Astrocyte (in vitro differentiated cells and primary cell): ENCODE measurements at regions not wholly inside any gene's neighbourhood (a gene's known extent, or its start where the extent isn't known, plus 50 kb on each side); places are given as distances from the start of the nearest gene placed in this dataset.

Experiments used
- DNase-seq: peaks from one replicate; pipeline ENCODE4 v3.0.0-alpha.2; 2010; ENCODE audit warnings: low read depth
- FAIRE-seq: peaks from 2 replicates; lab custom pipeline; 2011; peaks lifted over from hg19 to GRCh38; lab: Jason Lieb, UNC
- H2AFZ ChIP-seq: 2 replicates; pipeline ENCODE4 v1.6.0; 2012; ENCODE audit warnings: low read depth, low read length, inconsistent platforms
- H3K27ac ChIP-seq: 2 replicates; pipeline ENCODE4 v1.5.1; 2011; ENCODE audit warnings: low read depth, low read length, inconsistent platforms
- H3K27me3 ChIP-seq: 2 replicates; pipeline ENCODE4 v1.6.0; 2011; ENCODE audit warnings: low read length, inconsistent platforms; ENCODE audit not compliant: insufficient read depth
- H3K36me3 ChIP-seq: 2 replicates; pipeline ENCODE4 v1.5.1; 2011; ENCODE audit warnings: low read length, inconsistent platforms; ENCODE audit not compliant: insufficient read depth
- H3K4me1 ChIP-seq: 2 replicates; pipeline ENCODE4 v1.5.1; 2011; ENCODE audit warnings: low read length, inconsistent platforms; ENCODE audit not compliant: insufficient read depth
- H3K4me2 ChIP-seq: 2 replicates; pipeline ENCODE4 v1.6.0; 2012; ENCODE audit warnings: low read length, inconsistent platforms
- H3K4me3 ChIP-seq: 2 replicates; pipeline ENCODE4 v1.5.1; 2011; ENCODE audit warnings: low read depth, mild to moderate bottlenecking, low read length, inconsistent platforms; ENCODE audit not compliant: insufficient read depth
- H3K79me2 ChIP-seq: 2 replicates; pipeline ENCODE4 v1.6.0; 2012; ENCODE audit warnings: mild to moderate bottlenecking, low read length, inconsistent platforms; ENCODE audit not compliant: insufficient read depth
- H3K9ac ChIP-seq: 2 replicates; pipeline ENCODE4 v1.6.0; 2012; ENCODE audit warnings: mild to moderate bottlenecking, low read length, inconsistent platforms
- H3K9me3 ChIP-seq: 2 replicates; pipeline ENCODE4 v1.5.1; 2012; ENCODE audit warnings: low read depth, mild to moderate bottlenecking, low read length, inconsistent platforms; ENCODE audit not compliant: insufficient read depth
- H4K20me1 ChIP-seq: 2 replicates; pipeline ENCODE4 v1.6.0; 2012; ENCODE audit warnings: low read length, inconsistent platforms; ENCODE audit not compliant: insufficient read depth
- H3K27ac Mint-ChIP-seq: one replicate; pipeline ENCODE4 v1.8.0; 2021; ENCODE audit warnings: mild to moderate bottlenecking, mixed read lengths; ENCODE audit not compliant: unreplicated experiment
- H3K27me3 Mint-ChIP-seq: one replicate; pipeline ENCODE4 v1.8.0; 2021; ENCODE audit warnings: low read depth, mixed read lengths; ENCODE audit not compliant: unreplicated experiment
- H3K36me3 Mint-ChIP-seq: one replicate; pipeline ENCODE4 v1.8.0; 2021; ENCODE audit warnings: low read depth, mixed read lengths; ENCODE audit not compliant: unreplicated experiment
- H3K4me1 Mint-ChIP-seq: one replicate; pipeline ENCODE4 v1.8.0; 2021; ENCODE audit warnings: low read depth, mixed read lengths; ENCODE audit not compliant: unreplicated experiment
- H3K4me3 Mint-ChIP-seq: one replicate; pipeline ENCODE4 v1.8.0; 2021; ENCODE audit warnings: mild to moderate bottlenecking, moderate library complexity, mixed read lengths; ENCODE audit not compliant: unreplicated experiment
- H3K9me3 Mint-ChIP-seq: one replicate; pipeline ENCODE4 v1.8.0; 2021; ENCODE audit warnings: mild to moderate bottlenecking, mixed read lengths; ENCODE audit not compliant: unreplicated experiment
- CTCF ChIP-seq: IDR thresholded peaks from 2 replicates; pipeline ENCODE4 v1.5.1; 2011; ENCODE audit warnings: low read depth, mild to moderate bottlenecking, inconsistent platforms, low read length, moderate library complexity; ENCODE audit not compliant: insufficient read depth
- EZH2 ChIP-seq: IDR thresholded peaks from 2 replicates; pipeline ENCODE4 v1.6.1; 2012; ENCODE audit warnings: mild to moderate bottlenecking, low read length, inconsistent platforms; ENCODE audit not compliant: insufficient read depth

DNA sequence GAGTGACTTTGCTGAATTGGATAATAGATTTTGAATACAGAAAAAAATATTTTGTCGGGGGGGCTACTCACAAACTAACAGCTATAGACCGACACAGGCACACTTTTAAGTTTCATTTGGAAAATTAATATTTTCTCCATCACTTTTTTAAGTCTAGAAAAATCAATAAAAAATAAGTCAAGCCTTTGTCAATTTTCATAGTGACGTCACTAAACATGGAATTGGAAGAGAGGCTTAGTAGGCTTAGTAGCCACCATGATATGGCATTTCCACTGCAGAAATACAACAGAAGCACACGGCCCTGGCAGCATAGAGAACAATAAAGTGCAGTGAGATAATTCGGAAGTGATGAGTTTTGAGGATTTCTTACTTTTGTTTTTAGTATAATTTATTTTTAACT is 357.2 kb downstream of the RPS24 start:
- no peaks in the 10 kb centered on the region for H3K9me3 Mint-ChIP-seq
- Histone ChIP-seq H3K9ac (no peak overlapping the region), H3K36me3 (no peaks in the 10 kb centered on the region), H3K4me3 (no peak overlapping the region), H3K79me2 (no peaks in the 10 kb centered on the region), H4K20me1 (no peaks in the 10 kb centered on the region), H3K4me2 (no peak overlapping the region), H3K4me1 (no peaks in the 10 kb centered on the region), H2AFZ (no peak overlapping the region), H3K27me3 (peaks cover 31% of the 10 kb centered on the region), H3K9me3 (no peaks in the 10 kb centered on the region), H3K27ac (no peak overlapping the region)
- no peak overlapping the region for H3K4me3 Mint-ChIP-seq
- FAIRE-seq: no peak
- no peaks in the 10 kb centered on the region for H3K36me3 Mint-ChIP-seq
- no peak overlapping the region for H3K27ac Mint-ChIP-seq
- TF ChIP-seq CTCF (no peak), EZH2 (no peak)
- H3K4me1 Mint-ChIP-seq: no peaks in the 10 kb centered on the region
- no peak for DNase-seq
- H3K27me3 Mint-ChIP-seq: peaks cover 46% of the 10 kb centered on the region

- no peak for FAIRE-seq
- H3K27me3 ChIP-seq: peaks cover 26% of the 10 kb centered on the region
These were observed 357.9 kb downstream of the RPS24 start for GRCh38 chr10:78391585-78391984.

More at GRCh38 chr10:78391585-78391984, 357.9 kb downstream of the RPS24 start:
- Mint-ChIP-seq H3K4me3 (no peak overlapping the region), H3K27ac (no peak overlapping the region), H3K27me3 (peaks cover 38% of the 10 kb centered on the region), H3K36me3 (no peaks in the 10 kb centered on the region), H3K9me3 (no peaks in the 10 kb centered on the region), H3K4me1 (no peaks in the 10 kb centered on the region)
- no peaks in the 10 kb centered on the region for H3K9me3 ChIP-seq
- no peak for DNase-seq
- TF ChIP-seq CTCF (no peak), EZH2 (no peak)
- no peak overlapping the region for H3K4me2 ChIP-seq
- H4K20me1 ChIP-seq: no peaks in the 10 kb centered on the region
- H3K79me2 ChIP-seq: no peaks in the 10 kb centered on the region
- H3K4me1 ChIP-seq: no peaks in the 10 kb centered on the region
- H3K27ac ChIP-seq: no peak overlapping the region
- H3K4me3 ChIP-seq: no peak overlapping the region
- H2AFZ ChIP-seq: no peak overlapping the region
- H3K36me3 ChIP-seq: no peaks in the 10 kb centered on the region
- no peak overlapping the region for H3K9ac ChIP-seq
